SK-N-SH (cell line): ENCODE measurements at regions not wholly inside any gene's neighbourhood (a gene's known extent, or its start where the extent isn't known, plus 50 kb on each side); places are given as distances from the start of the nearest gene placed in this dataset.
A peak's percentile ranks its signal among the peaks of the same experiment; 100 is the strongest.

ENCODE experiments used
- CTCF ChIA-PET: fragments of 300-600, 350-600 bp; formaldehyde crosslinking; extraction: SDS; loops from one replicate; lab custom pipeline; 2021; lab: Yijun Ruan, JAX
- POLR2A ChIA-PET: fragments of 350-600 bp; sonication (Branson Sonifier 250); formaldehyde crosslinking; extraction: SDS; loops from one replicate; lab custom pipeline; 2020; ENCODE audit warnings: antibody characterized with exemption, inconsistent platforms; lab: Yijun Ruan, JAX
- DNase-seq: peaks from one replicate; pipeline ENCODE4 v3.0.0; 2012
- H2AFZ ChIP-seq: fragments of 200-600 bp; sonication (generic); 2 replicates; pipeline ENCODE4 v1.8.1; 2016; ENCODE audit warnings: antibody characterized with exemption, mild to moderate bottlenecking, low read depth
- H3F3A ChIP-seq: fragments of 200-600 bp; sonication (generic); replicated peaks from 2 replicates; pipeline ENCODE3; 2016; ENCODE audit warnings: antibody characterized with exemption, mild to moderate bottlenecking; ENCODE audit not compliant: insufficient read depth
- H3K27ac ChIP-seq, 2 experiments: fragments of 200-500 bp in 1 of 2; fragments of 200-600 bp in 1 of 2; sonication (Bioruptor generic) in 1 of 2; sonication (generic), shearing (Covaris generic) in 1 of 2; 2 replicates each; pipeline versions ENCODE4 v1.5.1 to v1.6.1; 2014 to 2016; ENCODE audit warnings: low read depth in 2 of 2, inconsistent platforms in 1 of 2, low read length in 1 of 2, mild to moderate bottlenecking in 1 of 2, mixed read lengths in 1 of 2
- H3K27me3 ChIP-seq: fragments of 200-600 bp; sonication (generic), shearing (Covaris generic); 2 replicates; pipeline ENCODE4 v1.6.1; 2016; ENCODE audit warnings: mixed run types; ENCODE audit not compliant: insufficient read depth
- H3K36me3 ChIP-seq, 2 experiments: fragments of 200-500 bp in 1 of 2; fragments of 200-600 bp in 1 of 2; sonication (Bioruptor generic) in 1 of 2; sonication (generic) in 1 of 2; replicated peaks in 1 of 2; 2 replicates each; pipeline versions ENCODE3 to v1.5.1; 2014 to 2016; ENCODE audit warnings: low read length in 1 of 2, mild to moderate bottlenecking in 1 of 2; ENCODE audit not compliant: insufficient read depth in 2 of 2, control insufficient read depth in 1 of 2
- H3K4me1 ChIP-seq, 2 experiments: fragments of 200-500 bp in 1 of 2; fragments of 200-600 bp in 1 of 2; sonication (Bioruptor generic) in 1 of 2; sonication (generic), shearing (Covaris generic) in 1 of 2; 2 replicates each; pipeline versions ENCODE4 v1.5.1 to v1.6.1; 2014 to 2016; ENCODE audit warnings: low read depth in 1 of 2, low read length in 1 of 2, mixed run types in 1 of 2; ENCODE audit not compliant: insufficient read depth in 2 of 2, control insufficient read depth in 1 of 2
- H3K4me2 ChIP-seq: fragments of 200-600 bp; sonication (generic), shearing (Covaris generic); 2 replicates; pipeline ENCODE4 v1.6.1; 2017; ENCODE audit warnings: mixed run types
- H3K4me3 ChIP-seq, 2 experiments: fragments of 200-500 bp in 1 of 2; fragments of 200-600 bp in 1 of 2; sonication (Bioruptor generic) in 1 of 2; sonication (generic), shearing (Covaris generic) in 1 of 2; 2 replicates each; pipeline versions ENCODE4 v1.5.1 to v1.8.1; 2014 to 2016; ENCODE audit warnings: low read depth in 2 of 2, inconsistent platforms in 1 of 2, low read length in 1 of 2, mild to moderate bottlenecking in 1 of 2, mixed read lengths in 1 of 2, moderate library complexity in 1 of 2
- H3K79me2 ChIP-seq: fragments of 200-600 bp; sonication (generic); 2 replicates; pipeline ENCODE4 v1.8.1; 2017; ENCODE audit warnings: mild to moderate bottlenecking; ENCODE audit not compliant: insufficient read depth
- H3K9ac ChIP-seq: fragments of 200-600 bp; sonication (generic); 2 replicates; pipeline ENCODE4 v1.6.1; 2017; ENCODE audit warnings: mixed run types
- H3K9me2 ChIP-seq: fragments of 200-600 bp; sonication (generic); 2 replicates; pipeline ENCODE4 v1.6.1; 2017; ENCODE audit warnings: mixed run types
- H3K9me3 ChIP-seq: fragments of 200-600 bp; sonication (generic); 2 replicates; pipeline ENCODE4 v1.6.1; 2017; ENCODE audit warnings: mixed run types, mild to moderate bottlenecking, moderate library complexity
- H4K20me1 ChIP-seq: fragments of 200-600 bp; sonication (generic); 2 replicates; pipeline ENCODE4 v1.6.1; 2017; ENCODE audit warnings: mild to moderate bottlenecking, mixed run types; ENCODE audit not compliant: insufficient read depth
- FOSL2 ChIP-seq: IDR thresholded peaks from 2 replicates; pipeline ENCODE4 v1.4.0; 2012; ENCODE audit warnings: low read depth, mild to moderate bottlenecking, moderate library complexity, borderline replicate concordance
- GATA2 ChIP-seq: sonication (generic); formaldehyde crosslinking; IDR thresholded peaks from 2 replicates; pipeline ENCODE4 v1.5.0; 2020; ENCODE audit warnings: mild to moderate bottlenecking, missing genetic modification reagents
- NRF1 ChIP-seq: IDR thresholded peaks from 2 replicates; pipeline ENCODE4 v1.6.1; 2012; ENCODE audit warnings: low read depth, mild to moderate bottlenecking, low read length
- RFX5 ChIP-seq: IDR thresholded peaks from 2 replicates; pipeline ENCODE4 v1.6.1; 2012; ENCODE audit warnings: mild to moderate bottlenecking, improper control_type of control experiment, low read length
- SIN3A ChIP-seq: IDR thresholded peaks from 2 replicates; pipeline ENCODE4 v1.6.1; 2012; ENCODE audit warnings: low read depth, mild to moderate bottlenecking, low read length, moderate library complexity, borderline replicate concordance
- SMC3 ChIP-seq: IDR thresholded peaks from 2 replicates; pipeline ENCODE4 v1.6.1; 2012; ENCODE audit warnings: low read depth, low read length, improper control_type of control experiment
- TAF1 ChIP-seq: IDR thresholded peaks from 2 replicates; pipeline ENCODE4 v1.6.1; 2012; ENCODE audit warnings: low read depth, mild to moderate bottlenecking, low read length, moderate library complexity, borderline replicate concordance
- TEAD4 ChIP-seq: IDR thresholded peaks from 2 replicates; pipeline ENCODE4 v1.4.0; 2012; ENCODE audit warnings: mild to moderate bottlenecking, borderline replicate concordance; ENCODE audit not compliant: insufficient read depth
- USF2 ChIP-seq: fragments of 150-350 bp; IDR thresholded peaks from 2 replicates; pipeline ENCODE4 v1.6.1; 2017; ENCODE audit warnings: antibody characterized with exemption, low read length, low read depth, borderline replicate concordance
- WGBS: methylation state at CpG from one replicate; pipeline ENCODE4 v1.1.6; 2017; ENCODE audit warnings: low lambda C conversion rate; 5-methylcytosine and 5-hydroxymethylcytosine counted together
- TF ChIP-seq, protein P1 (sequence below): IDR thresholded peaks from 2 replicates; pipeline ENCODE4 v1.6.1; 2012; ENCODE audit warnings: mild to moderate bottlenecking, low read depth, low read length, moderate library complexity
- TF ChIP-seq, protein P2 (sequence below): IDR thresholded peaks from 2 replicates; pipeline ENCODE4 v1.4.0; 2012; ENCODE audit warnings: low read depth, borderline replicate concordance
- TF ChIP-seq, protein P3 (sequence below): IDR thresholded peaks from 2 replicates; pipeline ENCODE4 v1.4.0; 2012; ENCODE audit warnings: low read depth, borderline replicate concordance

DNA sequence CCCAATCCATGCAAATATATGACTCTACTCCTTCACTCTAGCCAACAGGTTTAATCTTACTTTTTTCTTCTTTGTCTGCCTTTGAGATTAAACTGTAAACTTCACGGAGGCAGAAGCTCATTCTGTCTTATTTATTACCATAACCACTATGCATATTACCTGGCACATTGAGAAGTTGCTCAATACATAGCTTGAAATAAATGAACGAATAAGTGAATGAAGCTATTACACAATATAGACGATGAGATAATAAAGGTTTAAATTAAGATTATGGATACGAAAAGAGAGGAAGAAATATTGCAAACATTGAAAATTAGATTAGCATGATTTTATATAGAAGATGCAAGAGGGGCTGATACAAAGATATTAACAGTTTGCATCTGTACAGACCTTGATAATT lies 385.1 kb downstream of the LTN1 start:
- 82% methylated on average over 4 of the region's 4 CpGs for WGBS

GRCh38 chr21:28604946-28605537 lies 387.6 kb downstream of the LTN1 start:
- Histone ChIP-seq H3K36me3 (no peaks in the 10 kb centered on the region), H3K79me2 (no peaks in the 10 kb centered on the region), H3K9me2 (no peaks in the 10 kb centered on the region), H3K27ac (no peak overlapping the region), H3K9me3 (no peaks in the 10 kb centered on the region), H3F3A (no peaks in the 10 kb centered on the region), H3K4me2 (no peak overlapping the region), H3K4me1 (no peaks in the 10 kb centered on the region), H3K9ac (no peak overlapping the region), H3K4me3 (no peak overlapping the region), H3K27me3 (no peaks in the 10 kb centered on the region), H4K20me1 (no peaks in the 10 kb centered on the region), H2AFZ (peak overlapping the region; percentile 56)
- ChIA-PET POLR2A (no interaction called here), CTCF (interaction anchor here (0.6 kb wide), 1 partner anchor 1724 kb away, joined by 3 read pairs; no protein-coding TSS in a partner anchor)
- no peak for DNase-seq
- 69% methylated on average over 3 of the region's 3 CpGs for WGBS
- no peak for TF ChIP-seq TAF1
- TF ChIP-seq SMC3 = no peak
- no peak for TF ChIP-seq GATA2 (CRISPR knock-in tag)
- no peak for TF ChIP-seq TEAD4
- TF ChIP-seq, protein P1, sequence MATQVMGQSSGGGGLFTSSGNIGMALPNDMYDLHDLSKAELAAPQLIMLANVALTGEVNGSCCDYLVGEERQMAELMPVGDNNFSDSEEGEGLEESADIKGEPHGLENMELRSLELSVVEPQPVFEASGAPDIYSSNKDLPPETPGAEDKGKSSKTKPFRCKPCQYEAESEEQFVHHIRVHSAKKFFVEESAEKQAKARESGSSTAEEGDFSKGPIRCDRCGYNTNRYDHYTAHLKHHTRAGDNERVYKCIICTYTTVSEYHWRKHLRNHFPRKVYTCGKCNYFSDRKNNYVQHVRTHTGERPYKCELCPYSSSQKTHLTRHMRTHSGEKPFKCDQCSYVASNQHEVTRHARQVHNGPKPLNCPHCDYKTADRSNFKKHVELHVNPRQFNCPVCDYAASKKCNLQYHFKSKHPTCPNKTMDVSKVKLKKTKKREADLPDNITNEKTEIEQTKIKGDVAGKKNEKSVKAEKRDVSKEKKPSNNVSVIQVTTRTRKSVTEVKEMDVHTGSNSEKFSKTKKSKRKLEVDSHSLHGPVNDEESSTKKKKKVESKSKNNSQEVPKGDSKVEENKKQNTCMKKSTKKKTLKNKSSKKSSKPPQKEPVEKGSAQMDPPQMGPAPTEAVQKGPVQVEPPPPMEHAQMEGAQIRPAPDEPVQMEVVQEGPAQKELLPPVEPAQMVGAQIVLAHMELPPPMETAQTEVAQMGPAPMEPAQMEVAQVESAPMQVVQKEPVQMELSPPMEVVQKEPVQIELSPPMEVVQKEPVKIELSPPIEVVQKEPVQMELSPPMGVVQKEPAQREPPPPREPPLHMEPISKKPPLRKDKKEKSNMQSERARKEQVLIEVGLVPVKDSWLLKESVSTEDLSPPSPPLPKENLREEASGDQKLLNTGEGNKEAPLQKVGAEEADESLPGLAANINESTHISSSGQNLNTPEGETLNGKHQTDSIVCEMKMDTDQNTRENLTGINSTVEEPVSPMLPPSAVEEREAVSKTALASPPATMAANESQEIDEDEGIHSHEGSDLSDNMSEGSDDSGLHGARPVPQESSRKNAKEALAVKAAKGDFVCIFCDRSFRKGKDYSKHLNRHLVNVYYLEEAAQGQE = no peak
- no peak for TF ChIP-seq FOSL2
- TF ChIP-seq SIN3A = no peak
- TF ChIP-seq, protein P2, sequence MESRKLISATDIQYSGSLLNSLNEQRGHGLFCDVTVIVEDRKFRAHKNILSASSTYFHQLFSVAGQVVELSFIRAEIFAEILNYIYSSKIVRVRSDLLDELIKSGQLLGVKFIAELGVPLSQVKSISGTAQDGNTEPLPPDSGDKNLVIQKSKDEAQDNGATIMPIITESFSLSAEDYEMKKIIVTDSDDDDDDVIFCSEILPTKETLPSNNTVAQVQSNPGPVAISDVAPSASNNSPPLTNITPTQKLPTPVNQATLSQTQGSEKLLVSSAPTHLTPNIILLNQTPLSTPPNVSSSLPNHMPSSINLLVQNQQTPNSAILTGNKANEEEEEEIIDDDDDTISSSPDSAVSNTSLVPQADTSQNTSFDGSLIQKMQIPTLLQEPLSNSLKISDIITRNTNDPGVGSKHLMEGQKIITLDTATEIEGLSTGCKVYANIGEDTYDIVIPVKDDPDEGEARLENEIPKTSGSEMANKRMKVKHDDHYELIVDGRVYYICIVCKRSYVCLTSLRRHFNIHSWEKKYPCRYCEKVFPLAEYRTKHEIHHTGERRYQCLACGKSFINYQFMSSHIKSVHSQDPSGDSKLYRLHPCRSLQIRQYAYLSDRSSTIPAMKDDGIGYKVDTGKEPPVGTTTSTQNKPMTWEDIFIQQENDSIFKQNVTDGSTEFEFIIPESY = no peak
- TF ChIP-seq RFX5 = no peak
- TF ChIP-seq USF2 = no peak

More for the DNA sequence above, 385.1 kb downstream of the LTN1 start:
- TF ChIP-seq, protein P3, sequence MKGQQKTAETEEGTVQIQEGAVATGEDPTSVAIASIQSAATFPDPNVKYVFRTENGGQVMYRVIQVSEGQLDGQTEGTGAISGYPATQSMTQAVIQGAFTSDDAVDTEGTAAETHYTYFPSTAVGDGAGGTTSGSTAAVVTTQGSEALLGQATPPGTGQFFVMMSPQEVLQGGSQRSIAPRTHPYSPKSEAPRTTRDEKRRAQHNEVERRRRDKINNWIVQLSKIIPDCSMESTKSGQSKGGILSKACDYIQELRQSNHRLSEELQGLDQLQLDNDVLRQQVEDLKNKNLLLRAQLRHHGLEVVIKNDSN = no peak
- no peak for TF ChIP-seq GATA2 (CRISPR knock-in tag)
- TF ChIP-seq NRF1 = no peak
- TF ChIP-seq, protein P1 = no peak
- TF ChIP-seq, all 33 proteins: peak for 0
- no peaks in the 10 kb centered on the region for H3K9me3 ChIP-seq
- ChIA-PET POLR2A (no interaction called here), CTCF (no interaction called here)
- no peak overlapping the region for H3K4me2 ChIP-seq
- no peaks in the 10 kb centered on the region for H3K9me2 ChIP-seq
- no peaks in the 10 kb centered on the region for H3K27me3 ChIP-seq
- no peak for DNase-seq
- H4K20me1 ChIP-seq = no peaks in the 10 kb centered on the region
- H3K9ac ChIP-seq = no peak overlapping the region
- no peak overlapping the region for H2AFZ ChIP-seq
- H3K4me1 ChIP-seq = no peaks in the 10 kb centered on the region
- H3F3A ChIP-seq = no peaks in the 10 kb centered on the region
- H3K4me3 ChIP-seq = no peak overlapping the region
- no peak overlapping the region for H3K27ac ChIP-seq
- no peaks in the 10 kb centered on the region for H3K36me3 ChIP-seq
- H3K79me2 ChIP-seq = no peaks in the 10 kb centered on the region
